ENCODE measurements at regions not wholly inside any gene's neighbourhood (a gene's known extent, or its start where the extent isn't known, plus 50 kb on each side); places are given as distances from the start of the nearest gene placed in this dataset.

DNA sequence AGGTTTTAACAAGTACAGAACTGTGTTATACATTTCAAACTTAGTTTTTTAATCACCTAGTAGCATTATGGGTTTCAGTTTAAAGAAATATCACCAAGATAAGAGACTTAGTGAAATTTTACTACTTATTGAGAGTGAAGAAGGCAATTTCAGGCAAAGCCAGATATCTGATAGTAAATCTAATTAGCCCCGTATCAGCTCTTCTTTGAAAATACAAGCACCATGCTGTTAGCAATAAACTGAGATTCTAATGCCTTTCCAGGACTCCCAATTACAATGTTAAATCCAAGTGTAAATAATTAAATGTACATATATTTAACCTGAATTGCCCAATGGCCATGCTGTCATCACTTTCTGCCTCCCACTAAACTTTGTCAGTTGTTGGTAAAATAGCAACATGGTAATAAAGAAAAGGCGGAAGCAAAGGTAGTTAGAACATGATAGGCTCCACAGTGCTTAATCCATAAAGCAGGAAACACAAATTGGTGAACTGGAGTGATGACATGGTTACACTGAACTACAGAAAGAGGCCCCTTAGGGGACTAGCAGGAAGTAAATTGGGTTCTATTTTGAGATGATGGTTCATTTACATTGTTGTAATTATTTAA lies 646.1 kb downstream of the C12orf50 start:
- H3K9me3 ChIP-seq (ENCODE audit: control insufficient read depth in 2 of 2, low read length in 2 of 2): no peaks in the 10 kb centered on the region
- no peaks in the 10 kb centered on the region for H3K4me1 ChIP-seq (ENCODE audit: control insufficient read depth, insufficient read depth, low read length)
- no peaks in the 10 kb centered on the region for H3K36me3 ChIP-seq (ENCODE audit: control insufficient read depth in 2 of 2, insufficient read depth in 2 of 2, low read length in 2 of 2)
- H3K4me3 ChIP-seq (ENCODE audit: low read length in 2 of 2): no peak overlapping the region
- no peak overlapping the region for H3K27ac ChIP-seq (ENCODE audit: low read length)
- H3K9ac ChIP-seq (ENCODE audit: low read length in 2 of 2): no peak overlapping the region
- H3K27me3 ChIP-seq (ENCODE audit: control insufficient read depth in 1 of 2, insufficient read depth in 2 of 2, low read length in 2 of 2): no peaks in the 10 kb centered on the region

DNA sequence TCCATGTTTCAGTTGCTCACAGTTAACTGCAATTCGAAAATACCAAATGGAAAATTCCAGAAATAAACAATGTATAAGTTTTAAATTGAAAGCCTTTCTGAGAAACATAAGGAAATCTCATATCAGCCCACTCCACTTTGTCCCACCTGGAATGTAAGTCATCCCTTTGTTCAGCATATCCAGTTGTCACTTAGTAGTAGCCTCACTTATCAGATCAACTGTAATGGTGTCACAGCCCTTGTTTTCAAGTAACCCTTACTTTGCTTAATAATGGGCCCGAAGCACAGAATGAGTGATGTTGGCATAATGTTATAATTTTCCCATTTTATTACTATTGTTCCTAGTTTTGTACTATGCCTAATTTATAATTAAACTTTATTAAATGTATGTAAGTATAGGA lies 646.8 kb downstream of the C12orf50 start:
- H3K4me3 ChIP-seq (ENCODE audit: low read length in 2 of 2): no peak overlapping the region
- no peaks in the 10 kb centered on the region for H3K36me3 ChIP-seq (ENCODE audit: control insufficient read depth in 2 of 2, insufficient read depth in 2 of 2, low read length in 2 of 2)
- H3K4me1 ChIP-seq (ENCODE audit: control insufficient read depth, insufficient read depth, low read length): no peaks in the 10 kb centered on the region
- H3K9me3 ChIP-seq (ENCODE audit: control insufficient read depth in 2 of 2, low read length in 2 of 2): no peaks in the 10 kb centered on the region
- no peak overlapping the region for H3K27ac ChIP-seq (ENCODE audit: low read length)
- no peaks in the 10 kb centered on the region for H3K27me3 ChIP-seq (ENCODE audit: control insufficient read depth in 1 of 2, insufficient read depth in 2 of 2, low read length in 2 of 2)
- no peak overlapping the region for H3K9ac ChIP-seq (ENCODE audit: low read length in 2 of 2)

DNA sequence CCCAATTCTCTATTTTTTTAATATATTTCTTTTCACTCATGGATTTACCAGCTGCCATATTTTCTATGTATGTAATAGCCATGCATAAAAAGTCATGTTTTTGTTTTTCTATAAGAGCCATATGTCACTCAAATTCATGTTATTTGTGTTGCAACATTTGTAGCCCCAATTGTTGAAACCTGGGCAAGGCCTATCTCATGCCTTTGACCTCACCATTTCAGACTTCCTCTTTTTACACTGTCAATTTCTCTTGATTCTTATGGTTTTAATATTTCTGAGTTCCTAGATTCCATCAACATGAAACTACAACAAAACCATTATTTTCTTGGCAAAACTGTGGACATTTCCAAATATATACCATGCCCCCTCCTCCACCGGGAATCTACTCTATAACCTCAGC lies 647.5 kb downstream of the C12orf50 start:
- Histone ChIP-seq H3K4me3 (ENCODE audit: low read length in 2 of 2) (no peak overlapping the region), H3K27ac (ENCODE audit: low read length) (no peak overlapping the region)

DNA sequence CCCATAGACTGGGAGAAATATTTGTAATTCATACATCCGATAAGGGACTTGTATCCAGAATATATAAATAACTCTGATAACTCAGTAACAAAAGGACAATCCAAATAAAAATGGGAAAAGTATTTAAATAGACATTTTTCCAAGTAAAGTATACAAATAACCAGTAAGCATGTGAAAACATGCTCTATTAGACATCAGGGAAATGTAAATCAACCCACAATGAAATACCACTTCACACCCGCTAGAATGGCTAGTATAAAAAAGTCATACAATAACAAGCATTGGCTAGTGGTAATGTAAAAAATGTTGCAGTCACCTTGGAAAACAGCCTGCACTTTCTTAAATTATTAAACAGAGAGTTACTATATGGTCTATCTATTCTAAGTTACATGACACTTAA lies 650.7 kb downstream of the C12orf50 start:
- Histone ChIP-seq H3K27ac (ENCODE audit: low read length) (no peak overlapping the region), H3K4me3 (ENCODE audit: low read length in 2 of 2) (no peak overlapping the region), H3K4me1 (ENCODE audit: control insufficient read depth, insufficient read depth, low read length) (no peaks in the 10 kb centered on the region), H3K9ac (ENCODE audit: low read length in 2 of 2) (no peak overlapping the region), H3K27me3 (ENCODE audit: control insufficient read depth in 1 of 2, insufficient read depth in 2 of 2, low read length in 2 of 2) (no peaks in the 10 kb centered on the region), H3K36me3 (ENCODE audit: control insufficient read depth in 2 of 2, insufficient read depth in 2 of 2, low read length in 2 of 2) (no peaks in the 10 kb centered on the region), H3K9me3 (ENCODE audit: control insufficient read depth in 2 of 2, low read length in 2 of 2) (no peaks in the 10 kb centered on the region)

More for the DNA sequence above, 647.5 kb downstream of the C12orf50 start:
- no peaks in the 10 kb centered on the region for H3K27me3 ChIP-seq (ENCODE audit: control insufficient read depth in 1 of 2, insufficient read depth in 2 of 2, low read length in 2 of 2)
- no peaks in the 10 kb centered on the region for H3K36me3 ChIP-seq (ENCODE audit: control insufficient read depth in 2 of 2, insufficient read depth in 2 of 2, low read length in 2 of 2)
- H3K9me3 ChIP-seq (ENCODE audit: control insufficient read depth in 2 of 2, low read length in 2 of 2): no peaks in the 10 kb centered on the region
- H3K4me1 ChIP-seq (ENCODE audit: control insufficient read depth, insufficient read depth, low read length): no peaks in the 10 kb centered on the region
- H3K9ac ChIP-seq (ENCODE audit: low read length in 2 of 2): no peak overlapping the region

DNA sequence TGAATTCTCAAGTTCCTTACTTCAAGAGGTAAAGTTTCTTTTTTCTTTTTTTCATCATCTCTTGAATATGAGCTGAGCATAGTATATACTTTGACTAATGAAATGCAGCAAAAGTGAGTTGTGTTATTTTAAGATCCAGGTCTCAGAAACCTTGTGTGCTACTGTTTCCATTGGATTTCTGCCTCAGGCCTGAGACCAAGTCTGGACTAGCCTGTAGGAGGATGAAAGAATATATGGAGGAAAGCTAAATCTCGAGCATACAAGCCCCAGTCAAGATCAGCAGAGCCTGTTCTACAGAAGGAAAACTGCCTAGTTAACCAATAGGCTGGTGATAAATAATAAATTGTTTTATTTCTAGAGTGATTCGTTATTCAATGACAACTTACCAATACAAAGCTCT lies 652.5 kb downstream of the C12orf50 start:
- Histone ChIP-seq H3K4me1 (ENCODE audit: control insufficient read depth, insufficient read depth, low read length) (no peaks in the 10 kb centered on the region), H3K27ac (ENCODE audit: low read length) (no peak overlapping the region), H3K27me3 (ENCODE audit: control insufficient read depth in 1 of 2, insufficient read depth in 2 of 2, low read length in 2 of 2) (no peaks in the 10 kb centered on the region), H3K9me3 (ENCODE audit: control insufficient read depth in 2 of 2, low read length in 2 of 2) (no peaks in the 10 kb centered on the region), H3K9ac (ENCODE audit: low read length in 2 of 2) (no peak overlapping the region), H3K4me3 (ENCODE audit: low read length in 2 of 2) (no peak overlapping the region), H3K36me3 (ENCODE audit: control insufficient read depth in 2 of 2, insufficient read depth in 2 of 2, low read length in 2 of 2) (no peaks in the 10 kb centered on the region)

DNA sequence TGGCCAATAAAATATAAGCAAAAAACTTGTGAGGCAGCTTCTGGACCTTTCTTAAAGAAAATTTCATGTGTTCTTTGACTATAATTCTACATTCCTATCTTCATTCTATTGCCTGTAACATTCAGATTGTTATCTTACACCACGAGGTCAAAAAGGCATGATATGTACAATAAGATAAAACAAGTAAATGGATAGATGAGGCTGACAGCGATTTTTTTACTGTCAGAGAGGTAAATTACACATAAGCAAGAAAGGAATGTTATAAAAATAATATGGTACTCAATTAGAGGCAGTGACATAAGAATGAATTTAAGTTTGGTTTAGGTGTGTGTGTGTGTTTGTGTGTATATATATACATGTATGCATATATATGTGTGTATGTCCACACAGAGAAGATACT lies 660.0 kb downstream of the C12orf50 start:
- H3K27me3 ChIP-seq (ENCODE audit: control insufficient read depth in 1 of 2, insufficient read depth in 2 of 2, low read length in 2 of 2): no peaks in the 10 kb centered on the region
- H3K4me3 ChIP-seq (ENCODE audit: low read length in 2 of 2): no peak overlapping the region
- no peaks in the 10 kb centered on the region for H3K9me3 ChIP-seq (ENCODE audit: control insufficient read depth in 2 of 2, low read length in 2 of 2)
- H3K4me1 ChIP-seq (ENCODE audit: control insufficient read depth, insufficient read depth, low read length): no peaks in the 10 kb centered on the region
- no peak overlapping the region for H3K9ac ChIP-seq (ENCODE audit: low read length in 2 of 2)
- H3K27ac ChIP-seq (ENCODE audit: low read length): no peak overlapping the region
- H3K36me3 ChIP-seq (ENCODE audit: control insufficient read depth in 2 of 2, insufficient read depth in 2 of 2, low read length in 2 of 2): no peaks in the 10 kb centered on the region

DNA sequence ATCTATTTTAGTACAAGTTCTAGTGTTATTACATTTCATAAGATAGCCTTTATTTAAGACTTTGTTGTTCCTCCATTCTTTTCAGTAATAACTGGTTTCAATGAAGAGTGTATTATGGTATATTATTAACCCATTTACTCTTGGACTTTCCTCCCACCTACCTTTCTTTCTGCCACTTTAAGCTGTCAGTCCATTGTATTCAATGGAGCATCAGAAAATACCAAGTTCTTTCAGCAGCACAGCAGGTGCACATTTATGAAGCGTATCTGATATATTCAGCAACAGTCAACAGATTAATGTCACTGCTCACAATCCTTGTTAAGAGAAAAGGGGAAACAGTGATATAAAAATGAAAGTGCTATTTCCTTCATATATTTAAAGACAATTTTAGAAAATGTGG lies 660.9 kb downstream of the C12orf50 start:
- Histone ChIP-seq H3K27me3 (ENCODE audit: control insufficient read depth in 1 of 2, insufficient read depth in 2 of 2, low read length in 2 of 2) (no peaks in the 10 kb centered on the region), H3K27ac (ENCODE audit: low read length) (no peak overlapping the region), H3K9me3 (ENCODE audit: control insufficient read depth in 2 of 2, low read length in 2 of 2) (no peaks in the 10 kb centered on the region), H3K9ac (ENCODE audit: low read length in 2 of 2) (no peak overlapping the region), H3K4me3 (ENCODE audit: low read length in 2 of 2) (no peak overlapping the region), H3K36me3 (ENCODE audit: control insufficient read depth in 2 of 2, insufficient read depth in 2 of 2, low read length in 2 of 2) (no peaks in the 10 kb centered on the region), H3K4me1 (ENCODE audit: control insufficient read depth, insufficient read depth, low read length) (no peaks in the 10 kb centered on the region)

DNA sequence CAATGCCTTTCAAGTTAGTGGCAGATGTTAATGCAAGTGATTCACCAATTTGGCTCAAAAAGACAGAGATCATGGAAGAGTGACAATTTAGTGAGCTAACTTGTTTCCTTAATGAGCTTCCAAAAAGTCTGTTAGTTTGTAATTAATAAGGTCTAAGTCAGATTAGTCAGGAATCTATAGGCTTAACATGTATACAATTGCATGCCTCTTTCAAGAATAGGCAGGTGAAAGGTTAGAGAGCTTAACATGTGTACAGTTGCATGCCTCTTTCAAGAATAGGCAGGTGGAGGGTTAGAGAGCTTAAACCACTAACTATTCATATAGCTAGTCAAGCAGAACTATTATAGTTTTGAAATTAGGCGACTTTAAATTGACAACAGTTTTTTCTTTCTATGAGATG lies 663.8 kb downstream of the C12orf50 start:
- Histone ChIP-seq H3K27me3 (ENCODE audit: control insufficient read depth in 1 of 2, insufficient read depth in 2 of 2, low read length in 2 of 2) (no peaks in the 10 kb centered on the region), H3K36me3 (ENCODE audit: control insufficient read depth in 2 of 2, insufficient read depth in 2 of 2, low read length in 2 of 2) (no peaks in the 10 kb centered on the region), H3K4me1 (ENCODE audit: control insufficient read depth, insufficient read depth, low read length) (no peaks in the 10 kb centered on the region), H3K4me3 (ENCODE audit: low read length in 2 of 2) (no peak overlapping the region), H3K27ac (ENCODE audit: low read length) (no peak overlapping the region), H3K9me3 (ENCODE audit: control insufficient read depth in 2 of 2, low read length in 2 of 2) (peaks cover 0 to 3% of the 10 kb centered on the region in 2 donors), H3K9ac (ENCODE audit: low read length in 2 of 2) (no peak overlapping the region)

DNA sequence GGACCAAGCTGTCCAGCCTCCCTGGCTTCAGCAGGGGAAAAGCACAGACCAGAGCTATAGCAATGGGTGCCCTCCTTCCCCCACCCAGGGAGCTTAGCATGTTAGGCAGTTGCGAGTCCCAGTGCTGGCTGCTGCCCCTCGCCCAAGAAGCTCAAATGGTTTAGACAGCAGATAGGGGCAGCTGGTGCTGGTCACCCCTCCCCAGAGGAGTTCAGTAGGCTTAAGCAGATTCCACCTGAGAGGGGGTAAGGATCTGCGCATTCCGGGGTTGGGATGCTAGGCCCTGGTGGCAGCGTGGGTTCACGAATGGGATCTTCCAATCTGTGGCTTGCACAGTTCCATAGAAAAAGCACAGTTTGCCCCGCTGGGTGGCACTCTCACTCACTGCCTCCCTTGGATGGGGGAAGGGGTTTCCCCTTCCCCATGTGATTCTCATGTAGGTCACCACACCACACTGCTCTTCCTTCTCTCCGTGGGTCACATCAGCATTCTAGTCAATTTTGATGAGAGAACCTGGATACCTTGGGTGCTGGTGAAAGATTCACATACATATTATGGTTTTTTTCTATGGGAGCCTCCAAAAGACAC lies 665.6 kb downstream of the C12orf50 start:
- Histone ChIP-seq H3K4me1 (ENCODE audit: control insufficient read depth, insufficient read depth, low read length) (no peaks in the 10 kb centered on the region), H3K9ac (ENCODE audit: low read length in 2 of 2) (no peak overlapping the region), H3K9me3 (ENCODE audit: control insufficient read depth in 2 of 2, low read length in 2 of 2) (peaks cover 0 to 3% of the 10 kb centered on the region in 2 donors), H3K36me3 (ENCODE audit: control insufficient read depth in 2 of 2, insufficient read depth in 2 of 2, low read length in 2 of 2) (no peaks in the 10 kb centered on the region), H3K4me3 (ENCODE audit: low read length in 2 of 2) (no peak overlapping the region), H3K27ac (ENCODE audit: low read length) (no peak overlapping the region), H3K27me3 (ENCODE audit: control insufficient read depth in 1 of 2, insufficient read depth in 2 of 2, low read length in 2 of 2) (no peaks in the 10 kb centered on the region)

DNA sequence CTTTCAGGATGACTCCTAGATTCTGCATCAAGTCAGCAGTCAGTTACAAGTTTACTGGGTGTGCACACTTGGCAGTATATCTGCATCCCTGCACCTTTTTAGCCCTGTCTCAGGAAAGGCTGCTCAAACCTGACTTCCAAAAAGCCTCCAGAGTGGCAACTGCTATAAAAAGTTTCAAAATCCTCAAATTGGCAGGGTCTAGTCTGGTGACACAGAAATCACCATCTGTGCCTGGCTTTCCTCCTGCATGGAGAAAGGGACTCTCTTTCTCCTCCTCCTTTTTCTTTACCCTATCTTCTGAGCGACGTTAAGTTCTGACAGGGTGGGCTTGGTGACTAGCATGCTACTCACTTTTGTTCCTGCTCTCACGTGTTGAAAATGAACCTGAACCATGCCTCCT lies 679.5 kb downstream of the C12orf50 start:
- Histone ChIP-seq H3K9ac (ENCODE audit: low read length in 2 of 2) (no peak overlapping the region), H3K9me3 (ENCODE audit: control insufficient read depth in 2 of 2, low read length in 2 of 2) (no peaks in the 10 kb centered on the region), H3K27me3 (ENCODE audit: control insufficient read depth in 1 of 2, insufficient read depth in 2 of 2, low read length in 2 of 2) (no peaks in the 10 kb centered on the region), H3K4me1 (ENCODE audit: control insufficient read depth, insufficient read depth, low read length) (no peaks in the 10 kb centered on the region), H3K36me3 (ENCODE audit: control insufficient read depth in 2 of 2, insufficient read depth in 2 of 2, low read length in 2 of 2) (no peaks in the 10 kb centered on the region), H3K27ac (ENCODE audit: low read length) (no peak overlapping the region), H3K4me3 (ENCODE audit: low read length in 2 of 2) (no peak overlapping the region)

DNA sequence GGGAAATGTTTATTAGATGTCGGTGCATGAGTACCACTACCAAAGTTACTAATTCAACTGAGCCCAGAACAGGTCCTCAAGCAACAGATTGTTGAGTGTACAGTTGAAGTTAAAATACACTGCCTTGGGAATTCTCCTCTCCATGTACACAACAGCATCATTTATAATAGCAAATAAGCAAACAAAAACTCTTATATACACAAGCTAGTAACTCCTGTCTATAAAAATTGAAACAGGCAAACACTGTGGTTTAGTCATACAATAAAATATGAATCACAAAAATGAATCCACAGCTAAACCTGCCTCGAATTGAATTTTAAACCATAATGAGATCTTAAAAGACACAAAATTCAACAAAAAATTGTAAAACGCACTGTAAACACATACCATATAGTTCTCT lies 681.1 kb downstream of the C12orf50 start:
- no peak overlapping the region for H3K4me3 ChIP-seq (ENCODE audit: low read length in 2 of 2)
- H3K27ac ChIP-seq (ENCODE audit: low read length): no peak overlapping the region
- H3K4me1 ChIP-seq (ENCODE audit: control insufficient read depth, insufficient read depth, low read length): no peaks in the 10 kb centered on the region
- H3K27me3 ChIP-seq (ENCODE audit: control insufficient read depth in 1 of 2, insufficient read depth in 2 of 2, low read length in 2 of 2): no peaks in the 10 kb centered on the region
- H3K9ac ChIP-seq (ENCODE audit: low read length in 2 of 2): no peak overlapping the region
- no peaks in the 10 kb centered on the region for H3K36me3 ChIP-seq (ENCODE audit: control insufficient read depth in 2 of 2, insufficient read depth in 2 of 2, low read length in 2 of 2)
- no peaks in the 10 kb centered on the region for H3K9me3 ChIP-seq (ENCODE audit: control insufficient read depth in 2 of 2, low read length in 2 of 2)

Data from stomach smooth muscle (tissue), 2 donors.